ENCODE measurements at regions not wholly inside any gene's neighbourhood (a gene's known extent, or its start where the extent isn't known, plus 50 kb on each side); places are given as distances from the start of the nearest gene placed in this dataset.

DNA sequence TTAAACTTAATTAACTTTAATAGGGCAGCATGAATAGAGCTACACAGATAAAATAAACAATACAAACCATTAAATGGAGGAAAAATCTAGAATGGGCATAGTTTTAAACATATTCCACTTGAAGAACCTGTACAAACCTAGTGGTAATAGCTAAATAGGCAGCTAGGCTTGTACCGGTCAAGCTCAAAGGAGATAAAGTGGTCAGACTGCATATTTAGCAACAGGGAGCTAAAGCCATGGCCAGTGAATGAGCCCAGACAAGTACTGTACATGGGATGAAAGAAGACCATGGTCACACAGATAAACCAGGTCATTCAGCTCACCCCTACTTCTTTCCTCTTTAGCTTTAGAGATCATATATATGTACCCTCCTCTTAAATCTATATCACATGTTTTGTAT, 186.6 kb upstream of the KRR1 start:
- in situ Hi-C loops (cut with MboI; ENCODE audit: low sequenced_read_pairs) (loop anchor here (10.0 kb wide), 1 partner anchor 327 kb away; no protein-coding TSS in a partner anchor), dilution Hi-C loops (cut with HindIII; ENCODE audit: low sequenced_read_pairs, unreplicated experiment) (no loop called here), intact Hi-C loops (cut with micrococcal nuclease) (no loop called here)
- Histone ChIP-seq H3K27ac (ENCODE audit: insufficient read depth, low read length) (no peak overlapping the region), H4K8ac (ENCODE audit: low read depth in 2 of 2, low read length in 2 of 2) (no peak overlapping the region), H3K4me2 (ENCODE audit: low read depth, low read length) (no peak overlapping the region), H2BK20ac (ENCODE audit: low read depth, low read length) (peak overlapping the region; percentile 67), H3K79me1 (ENCODE audit: low read depth in 1 of 2, low read length in 2 of 2) (no peaks in the 10 kb centered on the region), H2AK5ac (ENCODE audit: low read depth, low read length) (peak overlapping the region; percentile 48), H2BK15ac (ENCODE audit: low read depth, low read length) (peak overlapping the region; percentile 79; the same call in 1 of the 3 replicates), H3K14ac (replicated peaks; ENCODE audit: low read depth, low read length) (0 out of 2 replicates have a peak overlapping the region, but pooled peaks have one; percentile 10), H4K20me1 (ENCODE audit: insufficient read depth, low read length) (no peaks in the 10 kb centered on the region), H4K91ac (ENCODE audit: insufficient read depth, low read depth, low read length) (peak overlapping the region; percentile 70), H3K4me3 (ENCODE audit: insufficient read depth, low read depth, low read length) (no peak overlapping the region), H2BK5ac (ENCODE audit: low read depth, low read length, poor library complexity, severe bottlenecking) (no peak overlapping the region), H3K18ac (ENCODE audit: low read depth, low read length) (peak overlapping the region; percentile 41), H3K9ac (ENCODE audit: low read depth, low read length) (no peak overlapping the region), H4K5ac (ENCODE audit: low read depth, low read length) (no peak overlapping the region; the same call in 1 of the 2 replicates), H3K27me3 (ENCODE audit: control insufficient read depth, insufficient read depth, low read length) (no peaks in the 10 kb centered on the region), H3K9me3 (ENCODE audit: control insufficient read depth, insufficient read depth, low read length) (no peaks in the 10 kb centered on the region), H2BK120ac (ENCODE audit: low read depth, low read length) (peak overlapping the region; percentile 58), H2AK9ac (replicated peaks; ENCODE audit: low read depth, low read length, poor library complexity) (no peak overlapping the region), H3K9me1 (ENCODE audit: insufficient read depth, low read length) (no peaks in the 10 kb centered on the region), H2AFZ (replicated peaks; ENCODE audit: low read length, poor library complexity) (no peak overlapping the region), H3K36me3 (ENCODE audit: control insufficient read depth, insufficient read depth, low read length) (peaks cover 1% of the 10 kb centered on the region; the same call in 1 of the 2 replicates), H3K4ac (ENCODE audit: low read depth, low read length) (peak overlapping the region; percentile 37), H3K4me1 (ENCODE audit: control insufficient read depth, insufficient read depth, low read length) (no peaks in the 10 kb centered on the region), H3K56ac (ENCODE audit: extremely low read depth, insufficient read depth, low read length) (no peak overlapping the region), H3K23ac (ENCODE audit: low read depth, low read length) (no peak overlapping the region)
- no TSS peak for BruUV-seq (replicated peaks)
- ATAC-seq (ENCODE audit: low read depth), result no peak
- no CpG with 5 or more reads among the region's 1 CpG for WGBS, 2 experiments (ENCODE audit: extremely low coverage in 2 of 2, insufficient read length in 1 of 2)
- TF ChIP-seq, protein P1, sequence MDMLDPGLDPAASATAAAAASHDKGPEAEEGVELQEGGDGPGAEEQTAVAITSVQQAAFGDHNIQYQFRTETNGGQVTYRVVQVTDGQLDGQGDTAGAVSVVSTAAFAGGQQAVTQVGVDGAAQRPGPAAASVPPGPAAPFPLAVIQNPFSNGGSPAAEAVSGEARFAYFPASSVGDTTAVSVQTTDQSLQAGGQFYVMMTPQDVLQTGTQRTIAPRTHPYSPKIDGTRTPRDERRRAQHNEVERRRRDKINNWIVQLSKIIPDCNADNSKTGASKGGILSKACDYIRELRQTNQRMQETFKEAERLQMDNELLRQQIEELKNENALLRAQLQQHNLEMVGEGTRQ (IDR thresholded peaks at IDR 0.05; ENCODE audit: low read depth, low read length), result no peak
- TF ChIP-seq RFX5 (IDR thresholded peaks at IDR 0.05; ENCODE audit: low read depth, low read length) (no peak), RCOR1 (IDR thresholded peaks at IDR 0.05; ENCODE audit: insufficient replicate concordance, low read length) (no peak), POLR2A (IDR thresholded peaks at IDR 0.05; ENCODE audit: low read depth, low read length) (no peak), MAZ (IDR thresholded peaks at IDR 0.05; ENCODE audit: borderline replicate concordance, low read depth, low read length) (no peak), CEBPB (IDR thresholded peaks at IDR 0.05; ENCODE audit: low read depth, low read length) (no peak), NFE2L2 (IDR thresholded peaks at IDR 0.05; ENCODE audit: low read depth, low read length) (no peak)
- TF ChIP-seq, protein P2, sequence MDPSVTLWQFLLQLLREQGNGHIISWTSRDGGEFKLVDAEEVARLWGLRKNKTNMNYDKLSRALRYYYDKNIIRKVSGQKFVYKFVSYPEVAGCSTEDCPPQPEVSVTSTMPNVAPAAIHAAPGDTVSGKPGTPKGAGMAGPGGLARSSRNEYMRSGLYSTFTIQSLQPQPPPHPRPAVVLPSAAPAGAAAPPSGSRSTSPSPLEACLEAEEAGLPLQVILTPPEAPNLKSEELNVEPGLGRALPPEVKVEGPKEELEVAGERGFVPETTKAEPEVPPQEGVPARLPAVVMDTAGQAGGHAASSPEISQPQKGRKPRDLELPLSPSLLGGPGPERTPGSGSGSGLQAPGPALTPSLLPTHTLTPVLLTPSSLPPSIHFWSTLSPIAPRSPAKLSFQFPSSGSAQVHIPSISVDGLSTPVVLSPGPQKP (IDR thresholded peaks at IDR 0.05; ENCODE audit: borderline replicate concordance, low read depth, low read length), result no peak
- CTCF ChIA-PET, result no interaction called here
- no peak for DNase-seq
- POLR2A ChIA-PET (ENCODE audit: unreplicated experiment), result interaction anchor here (0.5 kb wide), 1 partner anchor 163 kb away, joined by 4 read pairs; no protein-coding TSS in a partner anchor
